ENCODE measurements at regions not wholly inside any gene's neighbourhood (a gene's known extent, or its start where the extent isn't known, plus 50 kb on each side); places are given as distances from the start of the nearest gene placed in this dataset.

DNA sequence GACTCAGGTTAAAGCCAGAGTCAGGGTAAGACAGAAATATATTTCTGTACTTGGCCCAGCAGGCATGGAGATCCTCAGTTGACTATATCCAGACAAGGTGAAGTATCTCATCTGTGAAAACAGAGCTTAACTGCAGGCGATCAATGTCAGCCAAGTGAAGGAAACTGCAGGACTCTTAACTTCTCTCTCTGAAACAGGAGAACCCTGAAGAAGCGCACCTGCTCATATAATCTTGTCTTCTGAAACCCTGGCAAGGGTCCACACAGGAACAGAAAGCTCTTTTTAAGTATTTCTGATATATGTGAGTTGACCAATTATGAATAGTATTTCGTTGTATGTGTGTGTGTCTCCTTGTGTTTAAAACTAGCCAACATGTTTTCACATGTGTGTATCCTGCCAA, 504.8 kb upstream of the SLITRK5 start:
- Histone ChIP-seq H3K9ac (replicated peaks; ENCODE audit: extremely low read depth, insufficient read depth, low read length) (no peak overlapping the region), H3K4me3 (replicated peaks in 1 of 3; ENCODE audit: insufficient read depth in 1 of 3, low read depth in 1 of 3, low read length in 3 of 3) (no peak overlapping the region), H3K79me2 (ENCODE audit: control insufficient read depth, insufficient read depth, low read length) (no peaks in the 10 kb centered on the region), H3K36me3 (ENCODE audit: control insufficient read depth in 2 of 2, extremely low read depth in 1 of 2, insufficient read depth in 2 of 2, low read length in 2 of 2) (no peaks in the 10 kb centered on the region), H3K4me1 (ENCODE audit: control insufficient read depth, extremely low read depth, insufficient read depth, low read length) (no peaks in the 10 kb centered on the region), H4K20me1 (replicated peaks; ENCODE audit: control insufficient read depth, extremely low read depth, insufficient read depth, low read length) (no peaks in the 10 kb centered on the region), H3K27me3 (ENCODE audit: control insufficient read depth in 2 of 2, insufficient read depth in 2 of 2, low read length in 2 of 2) (no peaks in the 10 kb centered on the region), H2AFZ (ENCODE audit: low read depth, low read length) (no peak overlapping the region), H3K27ac (ENCODE audit: insufficient read depth, low read depth, low read length) (no peak overlapping the region), H3K9me3 (replicated peaks; ENCODE audit: control insufficient read depth, insufficient read depth, low read length) (no peaks in the 10 kb centered on the region), H3K4me2 (ENCODE audit: insufficient read depth, low read length) (no peak overlapping the region), H3K9me1 (replicated peaks; ENCODE audit: control insufficient read depth, extremely low read depth, insufficient read depth, low read length) (no peaks in the 10 kb centered on the region)
- intact Hi-C loops (cut with micrococcal nuclease) (no loop called here), dilution Hi-C loops (cut with MboI; ENCODE audit: extremely low pct_ligation_motif_present, low sequenced_read_pairs) (no loop called here)
- ChIA-PET POLR2A (no interaction called here), CTCF (no interaction called here)
- no peak for TF ChIP-seq POLR2AphosphoS5 (IDR thresholded peaks at IDR 0.05; ENCODE audit: insufficient read depth, low read depth, low read length)
- TF ChIP-seq EZH2 (IDR thresholded peaks at IDR 0.05; ENCODE audit: borderline replicate concordance, low read depth, low read length, severe bottlenecking) = no peak
- no TSS peak for BruUV-seq (replicated peaks)
- DNase-seq (ENCODE audit: low read depth, low spot score) = no peak
- FAIRE-seq = no peak

GRCh38 chr13:87168390-87168789, 502.8 kb upstream of the SLITRK5 start:
- no peak for TF ChIP-seq EZH2 (IDR thresholded peaks at IDR 0.05; ENCODE audit: borderline replicate concordance, low read depth, low read length, severe bottlenecking)
- TF ChIP-seq CTCF (IDR thresholded peaks at IDR 0.05; ENCODE audit: extremely low read depth in 1 of 2, insufficient read depth in 1 of 2, low read depth in 1 of 2, low read length in 2 of 2) = no peak
- no peak for TF ChIP-seq MAX (IDR thresholded peaks at IDR 0.05; ENCODE audit: insufficient read depth, insufficient read length)
- TF ChIP-seq MYC (IDR thresholded peaks at IDR 0.05; ENCODE audit: low read depth, low read length) = no peak
- no peak for TF ChIP-seq GATA2 (IDR thresholded peaks at IDR 0.05; ENCODE audit: insufficient read depth, insufficient read length, low read depth, low read length)
- no peak for TF ChIP-seq POLR2AphosphoS5 (IDR thresholded peaks at IDR 0.05; ENCODE audit: insufficient read depth, low read depth, low read length)
- no peak for TF ChIP-seq FOS (IDR thresholded peaks at IDR 0.05; ENCODE audit: borderline replicate concordance, insufficient read depth, low read length)
- TF ChIP-seq POLR2A (IDR thresholded peaks at IDR 0.05; ENCODE audit: low read depth, low read length) = no peak
- no peak for TF ChIP-seq JUN (IDR thresholded peaks at IDR 0.05; ENCODE audit: borderline replicate concordance, insufficient read depth, insufficient read length, low read depth)
- Histone ChIP-seq H3K36me3 (ENCODE audit: control insufficient read depth in 2 of 2, extremely low read depth in 1 of 2, insufficient read depth in 2 of 2, low read length in 2 of 2) (no peaks in the 10 kb centered on the region), H3K4me2 (ENCODE audit: insufficient read depth, low read length) (no peak overlapping the region), H4K20me1 (replicated peaks; ENCODE audit: control insufficient read depth, extremely low read depth, insufficient read depth, low read length) (no peaks in the 10 kb centered on the region), H2AFZ (ENCODE audit: low read depth, low read length) (no peak overlapping the region), H3K4me3 (replicated peaks in 1 of 3; ENCODE audit: insufficient read depth in 1 of 3, low read depth in 1 of 3, low read length in 3 of 3) (no peak overlapping the region), H3K27ac (ENCODE audit: insufficient read depth, low read depth, low read length) (no peak overlapping the region), H3K79me2 (ENCODE audit: control insufficient read depth, insufficient read depth, low read length) (no peaks in the 10 kb centered on the region), H3K9ac (replicated peaks; ENCODE audit: extremely low read depth, insufficient read depth, low read length) (no peak overlapping the region), H3K4me1 (ENCODE audit: control insufficient read depth, extremely low read depth, insufficient read depth, low read length) (no peaks in the 10 kb centered on the region), H3K9me3 (replicated peaks; ENCODE audit: control insufficient read depth, insufficient read depth, low read length) (no peaks in the 10 kb centered on the region), H3K9me1 (replicated peaks; ENCODE audit: control insufficient read depth, extremely low read depth, insufficient read depth, low read length) (no peaks in the 10 kb centered on the region), H3K27me3 (ENCODE audit: control insufficient read depth in 2 of 2, insufficient read depth in 2 of 2, low read length in 2 of 2) (no peaks in the 10 kb centered on the region)
- CTCF ChIA-PET = no interaction called here
- BruUV-seq (replicated peaks) = no TSS peak
- dilution Hi-C loops (cut with MboI; ENCODE audit: extremely low pct_ligation_motif_present, low sequenced_read_pairs) (no loop called here), intact Hi-C loops (cut with micrococcal nuclease) (no loop called here)
- POLR2A ChIA-PET = no interaction called here
- DNase-seq (ENCODE audit: low read depth, low spot score) = no peak
- no peak for FAIRE-seq
